ENCODE measurements at regions not wholly inside any gene's neighbourhood (a gene's known extent, or its start where the extent isn't known, plus 50 kb on each side); places are given as distances from the start of the nearest gene placed in this dataset.

GRCh38 chr3:191761906-191762305 is 300.9 kb downstream of the PYDC2 start:
- no peak overlapping the region for H3K4me3 ChIP-seq (ENCODE audit: low read length)
- no peak for DNase-seq (ENCODE audit: low read depth)
- no peak for TF ChIP-seq CTCF (conservative IDR thresholded peaks at IDR 0.05; ENCODE audit: low read length)

GRCh38 chr3:191762323-191762960 is 301.5 kb downstream of the PYDC2 start:
- peak; percentile 58 for DNase-seq (ENCODE audit: low read depth)
- no peak for TF ChIP-seq CTCF (conservative IDR thresholded peaks at IDR 0.05; ENCODE audit: low read length)
- H3K4me3 ChIP-seq (ENCODE audit: low read length), result no peak overlapping the region

GRCh38 chr3:191768421-191768820 is 307.5 kb downstream of the PYDC2 start:
- no peak overlapping the region for H3K4me3 ChIP-seq (ENCODE audit: low read length)
- no peak for DNase-seq (ENCODE audit: low read depth)
- no peak for TF ChIP-seq CTCF (conservative IDR thresholded peaks at IDR 0.05; ENCODE audit: low read length)

GRCh38 chr3:191770541-191770940 is 309.6 kb downstream of the PYDC2 start:
- no peak for DNase-seq (ENCODE audit: low read depth)
- no peak for TF ChIP-seq CTCF (conservative IDR thresholded peaks at IDR 0.05; ENCODE audit: low read length)
- H3K4me3 ChIP-seq (ENCODE audit: low read length), result no peak overlapping the region

- H3K4me3 ChIP-seq (ENCODE audit: low read length), result no peak overlapping the region
- TF ChIP-seq CTCF (conservative IDR thresholded peaks at IDR 0.05; ENCODE audit: low read length), result no peak
- DNase-seq (ENCODE audit: low read depth), result peak; percentile 67
These were observed 313.5 kb downstream of the PYDC2 start for GRCh38 chr3:191774485-191774884.

GRCh38 chr3:191775451-191776233 is 314.7 kb downstream of the PYDC2 start:
- H3K4me3 ChIP-seq (ENCODE audit: low read length), result no peak overlapping the region
- no peak for TF ChIP-seq CTCF (conservative IDR thresholded peaks at IDR 0.05; ENCODE audit: low read length)
- DNase-seq (ENCODE audit: low read depth), result peak; percentile 44

GRCh38 chr3:191781044-191781443 is 320.1 kb downstream of the PYDC2 start:
- DNase-seq (ENCODE audit: low read depth), result no peak
- TF ChIP-seq CTCF (conservative IDR thresholded peaks at IDR 0.05; ENCODE audit: low read length), result no peak
- no peak overlapping the region for H3K4me3 ChIP-seq (ENCODE audit: low read length)

All from AG10803 (cell line).